HCT116 (cell line): ENCODE measurements at regions not wholly inside any gene's neighbourhood (a gene's known extent, or its start where the extent isn't known, plus 50 kb on each side); places are given as distances from the start of the nearest gene placed in this dataset.

Source experiments
- ATAC-seq: fragments of 200-7000 bp; cut with Tn5 transposase; 2 replicates; pipeline ENCODE4 v1.9.1; 2020; ENCODE audit warnings: mild to moderate bottlenecking, moderate library complexity
- BruUV-seq: library from RNA; stranded (reverse); fragments of 400-500 nt; replicated peaks from 2 replicates; lab custom pipeline; 2021; lab: Mats Ljungman, UMichigan
- CTCF ChIA-PET: fragments of 300-600 bp; sonication (Branson Sonifier 250); formaldehyde crosslinking; loops from one replicate; lab custom pipeline; 2021; ENCODE audit warnings: antibody characterized with exemption; lab: Charles Lee
- POLR2A ChIA-PET: fragments of 300-600, 350-600 bp; sonication (Branson Sonifier 250); formaldehyde crosslinking; loops from one replicate; lab custom pipeline; 2021; ENCODE audit warnings: antibody characterized with exemption; lab: Charles Lee
- RAD21 ChIA-PET, 2 experiments: fragments of 300-600 bp; sonication (Branson Sonifier 250); formaldehyde crosslinking; loops; one replicate each; lab custom pipeline; 2023; ENCODE audit warnings: low total read pairs in 2 of 2; ENCODE audit not compliant: uncharacterized antibody in 2 of 2, unreplicated experiment in 2 of 2, low non-redundant PET in 1 of 2; lab: Charles Lee
- DNase-seq: peaks from one replicate; pipeline ENCODE4 v3.0.0-alpha.2; 2010; ENCODE audit warnings: low read depth, low spot score
- H2AFZ ChIP-seq: fragments of 200-600 bp; shearing (Covaris generic), sonication (generic); 2 replicates; pipeline ENCODE4 v1.6.1; 2017; ENCODE audit warnings: low read depth, mixed run types, mixed read lengths, antibody characterized with exemption, low read length; ENCODE audit not compliant: poor library complexity, severe bottlenecking
- H3K27ac ChIP-seq: 2 replicates; pipeline ENCODE4 v1.5.1; 2012; ENCODE audit warnings: low read depth, low read length
- H3K27me3 ChIP-seq: fragments of 200-600 bp; sonication (generic); 2 replicates; pipeline ENCODE4 v1.6.1; 2016; ENCODE audit warnings: mixed run types, low read length, mixed read lengths; ENCODE audit not compliant: insufficient read depth
- H3K36me3 ChIP-seq, 2 experiments: fragments of 200-500 bp in 1 of 2; fragments of 200-600 bp in 1 of 2; sonication (Bioruptor generic) in 1 of 2; sonication (generic) in 1 of 2; 2 replicates each; pipeline versions ENCODE4 v1.5.1 to v1.6.1; 2014 to 2016; ENCODE audit warnings: low read length in 2 of 2, inconsistent platforms in 1 of 2, mixed read lengths in 1 of 2, mixed run types in 1 of 2; ENCODE audit not compliant: insufficient read depth in 2 of 2, control insufficient read depth in 1 of 2
- H3K4me1 ChIP-seq, 2 experiments: fragments of 200-600 bp in 1 of 2; sonication (generic) in 1 of 2; 2 replicates each; pipeline versions ENCODE4 v1.5.1 to v1.6.1; 2012 to 2017; ENCODE audit warnings: low read length in 2 of 2, inconsistent platforms in 1 of 2, mild to moderate bottlenecking in 1 of 2, mixed read lengths in 1 of 2, mixed run types in 1 of 2, moderate library complexity in 1 of 2; ENCODE audit not compliant: insufficient read depth in 2 of 2, control insufficient read depth in 1 of 2
- H3K4me2 ChIP-seq: fragments of 200-600 bp; sonication (generic); 2 replicates; pipeline ENCODE4 v1.6.1; 2017; ENCODE audit warnings: mixed run types, low read length, mixed read lengths
- H3K4me3 ChIP-seq, 2 experiments: fragments of 200-600 bp in 1 of 2; sonication (generic) in 1 of 2; replicated peaks in 1 of 2; 2 replicates each; pipeline ENCODE4 v1.5.1; 2011 to 2016; ENCODE audit warnings: low read length in 2 of 2, control low read depth in 1 of 2, low read depth in 1 of 2, mild to moderate bottlenecking in 1 of 2, mixed read lengths in 1 of 2, mixed run types in 1 of 2
- H3K79me2 ChIP-seq: fragments of 200-600 bp; sonication (generic); 2 replicates; pipeline ENCODE4 v1.6.1; 2017; ENCODE audit warnings: mild to moderate bottlenecking, mixed run types, low read length, moderate library complexity, mixed read lengths; ENCODE audit not compliant: insufficient read depth
- H3K9ac ChIP-seq: fragments of 200-600 bp; sonication (generic); 2 replicates; pipeline ENCODE4 v1.6.1; 2016; ENCODE audit warnings: low read length, mixed read lengths
- H3K9me2 ChIP-seq: fragments of 200-600 bp; sonication (generic), shearing (Covaris generic); 2 replicates; pipeline ENCODE4 v1.6.1; 2017; ENCODE audit warnings: mixed run types, mild to moderate bottlenecking, moderate library complexity; ENCODE audit not compliant: insufficient read depth
- H3K9me3 ChIP-seq, 2 experiments: fragments of 200-500 bp in 1 of 2; fragments of 200-600 bp in 1 of 2; sonication (Bioruptor generic) in 1 of 2; sonication (generic) in 1 of 2; 2 replicates each; pipeline ENCODE4 v1.6.1; 2014 to 2017; ENCODE audit warnings: low read length in 2 of 2, mixed read lengths in 2 of 2, inconsistent platforms in 1 of 2, low read depth in 1 of 2, mild to moderate bottlenecking in 1 of 2, mixed run types in 1 of 2, moderate library complexity in 1 of 2; ENCODE audit not compliant: control insufficient read depth in 1 of 2, insufficient read depth in 1 of 2
- H4K20me1 ChIP-seq: fragments of 200-600 bp; sonication (generic), shearing (Covaris generic); 2 replicates; pipeline ENCODE4 v1.6.1; 2017; ENCODE audit warnings: mixed run types, mild to moderate bottlenecking, moderate library complexity; ENCODE audit not compliant: insufficient read depth
- CBX3 ChIP-seq: IDR thresholded peaks from 2 replicates; pipeline ENCODE4 v1.6.1; 2012; ENCODE audit warnings: low read depth
- CEBPB ChIP-seq: IDR thresholded peaks from 2 replicates; pipeline ENCODE4 v1.6.1; 2012; ENCODE audit warnings: low read depth
- CTCF ChIP-seq, 3 experiments: fragments of 200-600 bp in 1 of 3; sonication (generic) in 1 of 3; IDR thresholded peaks in 2 of 3; conservative IDR thresholded peaks in 1 of 3; 2 replicates each; pipeline ENCODE4 v1.5.1; 2012 to 2017; ENCODE audit warnings: low read depth in 2 of 3, low read length in 2 of 3, antibody characterized with exemption in 1 of 3, borderline replicate concordance in 1 of 3, control low read depth in 1 of 3, mild to moderate bottlenecking in 1 of 3, mixed read lengths in 1 of 3, mixed run types in 1 of 3, moderate library complexity in 1 of 3; ENCODE audit not compliant: insufficient read depth in 1 of 3
- EGR1 ChIP-seq: IDR thresholded peaks from 2 replicates; pipeline ENCODE4 v1.6.1; 2012; ENCODE audit warnings: low read depth
- ELF1 ChIP-seq: IDR thresholded peaks from 2 replicates; pipeline ENCODE4 v1.6.1; 2012; ENCODE audit warnings: low read depth, borderline replicate concordance
- FOSL1 ChIP-seq: IDR thresholded peaks from 2 replicates; pipeline ENCODE4 v1.6.1; 2012; ENCODE audit warnings: low read depth
- JUND ChIP-seq: IDR thresholded peaks from 2 replicates; pipeline ENCODE4 v1.6.1; 2012
- POLR2A ChIP-seq: IDR thresholded peaks from 2 replicates; pipeline ENCODE4 v1.7.0; 2011; ENCODE audit warnings: borderline replicate concordance; ENCODE audit not compliant: insufficient read depth, insufficient read length; ENCODE audit errors: extremely low read depth
- POLR2AphosphoS5 ChIP-seq: IDR thresholded peaks from 2 replicates; pipeline ENCODE4 v1.6.1; 2011; ENCODE audit warnings: mild to moderate bottlenecking, low read depth, low read length, moderate library complexity
- RAD21 ChIP-seq: IDR thresholded peaks from 2 replicates; pipeline ENCODE4 v1.6.1; 2012; ENCODE audit warnings: low read depth, mild to moderate bottlenecking
- REST ChIP-seq: IDR thresholded peaks from 2 replicates; pipeline ENCODE4 v1.6.1; 2012; ENCODE audit warnings: low read depth
- SIN3A ChIP-seq: IDR thresholded peaks from 2 replicates; pipeline ENCODE4 v1.6.1; 2012; ENCODE audit warnings: low read depth
- SP1 ChIP-seq: IDR thresholded peaks from 2 replicates; pipeline ENCODE4 v1.6.1; 2012; ENCODE audit warnings: low read depth
- SRF ChIP-seq: IDR thresholded peaks from 2 replicates; pipeline ENCODE4 v1.6.1; 2012; ENCODE audit warnings: low read depth
- ZFX ChIP-seq: fragments of 450-650 bp; IDR thresholded peaks from 2 replicates; pipeline ENCODE4 v1.6.1; 2017
- ZNF274 ChIP-seq: fragments of 200-500 bp; sonication (Bioruptor generic); IDR thresholded peaks from 2 replicates; pipeline ENCODE4 v1.6.1; 2014; ENCODE audit warnings: mild to moderate bottlenecking, low read depth, low read length, inconsistent platforms
- intact Hi-C: fragments of 100-400 bp; cut with micrococcal nuclease; formaldehyde crosslinking; loops from 2 replicates; pipeline ENCODE4 v1.10.0; 2022
- TF ChIP-seq, protein P1 (sequence below): IDR thresholded peaks from 2 replicates; pipeline ENCODE4 v1.6.1; 2012

DNA sequence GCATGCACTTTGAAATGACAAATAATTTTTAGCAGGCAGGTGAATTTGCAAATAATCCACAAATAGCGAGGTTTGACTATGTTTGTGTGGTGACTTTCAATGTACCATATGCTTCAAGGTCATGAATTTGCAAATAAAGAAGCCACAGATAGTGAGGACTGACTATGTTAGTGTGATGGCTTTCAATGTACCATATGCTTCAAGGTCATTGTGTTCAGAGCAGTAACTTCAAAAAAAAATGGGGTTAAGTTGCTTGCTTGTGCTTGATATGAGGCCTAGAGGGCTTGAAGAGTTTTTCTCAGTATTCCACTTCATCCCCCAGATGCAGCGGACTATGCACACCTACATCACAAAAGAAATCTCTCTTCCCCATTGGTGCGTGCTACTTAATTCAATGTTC is 602.9 kb upstream of the LRRTM4 start:
- RAD21 ChIA-PET = no interaction called here

DNA sequence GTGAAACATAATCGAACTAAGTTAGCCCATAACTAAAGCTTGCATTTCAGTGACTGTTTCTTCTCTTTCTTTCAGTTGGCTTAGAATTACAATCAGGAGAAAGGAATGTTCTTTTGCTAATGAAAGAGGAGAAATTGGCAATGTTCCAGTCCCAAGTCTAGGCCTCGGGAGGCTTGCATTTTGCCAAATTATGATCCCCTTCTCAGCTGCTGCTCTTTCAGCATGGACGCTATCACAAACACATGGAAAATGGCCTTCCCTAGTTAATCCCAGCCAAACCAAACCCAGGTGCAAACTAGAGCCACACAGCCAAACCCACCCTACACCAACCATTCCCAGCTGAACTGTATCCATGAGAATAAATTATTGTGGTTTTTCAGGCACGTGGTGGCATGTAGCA is 605.2 kb upstream of the LRRTM4 start:
- H3K4me1 ChIP-seq = no peaks in the 10 kb centered on the region
- no peak overlapping the region for H3K4me2 ChIP-seq
- H3K27me3 ChIP-seq = no peaks in the 10 kb centered on the region
- intact Hi-C loops = no loop called here
- no peak overlapping the region for H3K27ac ChIP-seq
- ChIA-PET POLR2A (no interaction called here), CTCF (no interaction called here), RAD21 (no interaction called here)
- H2AFZ ChIP-seq = no peak overlapping the region
- peaks cover 11 to 18% of the 10 kb centered on the region in 2 experiments; a peak in 2 of 4 replicates for H3K9me3 ChIP-seq
- DNase-seq (no peak), ATAC-seq (no peak)
- no peak overlapping the region for H3K4me3 ChIP-seq
- H3K9ac ChIP-seq = no peak overlapping the region
- H3K9me2 ChIP-seq = no peaks in the 10 kb centered on the region
- H3K36me3 ChIP-seq = no peaks in the 10 kb centered on the region
- no peaks in the 10 kb centered on the region for H4K20me1 ChIP-seq
- BruUV-seq = no TSS peak
- no peaks in the 10 kb centered on the region for H3K79me2 ChIP-seq
- TF ChIP-seq, protein P1, sequence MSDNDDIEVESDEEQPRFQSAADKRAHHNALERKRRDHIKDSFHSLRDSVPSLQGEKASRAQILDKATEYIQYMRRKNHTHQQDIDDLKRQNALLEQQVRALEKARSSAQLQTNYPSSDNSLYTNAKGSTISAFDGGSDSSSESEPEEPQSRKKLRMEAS = no peak
- TF ChIP-seq POLR2A = no peak
- TF ChIP-seq ELF1 = no peak
- no peak for TF ChIP-seq POLR2AphosphoS5
- no peak for TF ChIP-seq CEBPB
- no peak for TF ChIP-seq JUND
- TF ChIP-seq REST = no peak
- TF ChIP-seq RAD21 = no peak
- no peak for TF ChIP-seq ZNF274
- no peak for TF ChIP-seq CBX3
- TF ChIP-seq ZFX = no peak
- TF ChIP-seq SIN3A = no peak
- no peak for TF ChIP-seq CTCF (IDR thresholded peaks at IDR 0.05 in 2 of 3, conservative IDR thresholded peaks at IDR 0.05 in 1 of 3; ENCODE audit: borderline replicate concordance in 1 of 3, insufficient read depth in 1 of 3, low read depth in 2 of 3, low read length in 2 of 3)
- TF ChIP-seq SP1 = no peak
- no peak for TF ChIP-seq FOSL1

More for the DNA sequence above, 602.9 kb upstream of the LRRTM4 start:
- no peaks in the 10 kb centered on the region for H4K20me1 ChIP-seq
- intact Hi-C loops = no loop called here
- H2AFZ ChIP-seq = no peak overlapping the region
- TF ChIP-seq FOSL1 = no peak
- TF ChIP-seq, protein P1 = no peak
- TF ChIP-seq JUND = no peak
- no peak for TF ChIP-seq EGR1
- no peak for TF ChIP-seq SRF
- TF ChIP-seq SIN3A = no peak
- no peak for TF ChIP-seq POLR2AphosphoS5
- no peak for TF ChIP-seq CBX3
- H3K9me3 ChIP-seq = peaks cover 11 to 20% of the 10 kb centered on the region in 2 experiments; a peak in 2 of 4 replicates
- H3K9ac ChIP-seq = no peak overlapping the region
- DNase-seq (no peak), ATAC-seq (no peak)
- ChIA-PET CTCF (no interaction called here), POLR2A (no interaction called here)
- H3K9me2 ChIP-seq = no peaks in the 10 kb centered on the region
- no peaks in the 10 kb centered on the region for H3K4me1 ChIP-seq
- no TSS peak for BruUV-seq
- no peaks in the 10 kb centered on the region for H3K36me3 ChIP-seq
- no peaks in the 10 kb centered on the region for H3K27me3 ChIP-seq
- H3K4me2 ChIP-seq = no peak overlapping the region
- no peak overlapping the region for H3K4me3 ChIP-seq
- H3K79me2 ChIP-seq = no peaks in the 10 kb centered on the region
- no peak overlapping the region for H3K27ac ChIP-seq
